HCT116 (cell line): ENCODE measurements at regions not wholly inside any gene's neighbourhood (a gene's known extent, or its start where the extent isn't known, plus 50 kb on each side); places are given as distances from the start of the nearest gene placed in this dataset.

Source experiments
- CBX3 ChIP-seq: IDR thresholded peaks from 2 replicates; pipeline ENCODE4 v1.6.1; 2012; ENCODE audit warnings: low read depth
- CTCF ChIP-seq, 3 experiments: fragments of 200-600 bp in 1 of 3; sonication (generic) in 1 of 3; IDR thresholded peaks in 2 of 3; conservative IDR thresholded peaks in 1 of 3; 2 replicates each; pipeline ENCODE4 v1.5.1; 2012 to 2017; ENCODE audit warnings: low read depth in 2 of 3, low read length in 2 of 3, antibody characterized with exemption in 1 of 3, borderline replicate concordance in 1 of 3, control low read depth in 1 of 3, mild to moderate bottlenecking in 1 of 3, mixed read lengths in 1 of 3, mixed run types in 1 of 3, moderate library complexity in 1 of 3; ENCODE audit not compliant: insufficient read depth in 1 of 3
- EGR1 ChIP-seq: IDR thresholded peaks from 2 replicates; pipeline ENCODE4 v1.6.1; 2012; ENCODE audit warnings: low read depth
- EZH2 ChIP-seq: fragments of 200-600 bp; sonication (generic); IDR thresholded peaks from 2 replicates; pipeline ENCODE4 v1.6.1; 2017; ENCODE audit warnings: antibody characterized with exemption, mixed run types
- FOSL1 ChIP-seq: IDR thresholded peaks from 2 replicates; pipeline ENCODE4 v1.6.1; 2012; ENCODE audit warnings: low read depth
- POLR2A ChIP-seq: IDR thresholded peaks from 2 replicates; pipeline ENCODE4 v1.7.0; 2011; ENCODE audit warnings: borderline replicate concordance; ENCODE audit not compliant: insufficient read depth, insufficient read length; ENCODE audit errors: extremely low read depth
- YY1 ChIP-seq: IDR thresholded peaks from 2 replicates; pipeline ENCODE4 v1.6.1; 2011; ENCODE audit warnings: low read length, low read depth, moderate library complexity, mild to moderate bottlenecking; ENCODE audit not compliant: insufficient replicate concordance; ENCODE audit errors: extremely low read depth

DNA sequence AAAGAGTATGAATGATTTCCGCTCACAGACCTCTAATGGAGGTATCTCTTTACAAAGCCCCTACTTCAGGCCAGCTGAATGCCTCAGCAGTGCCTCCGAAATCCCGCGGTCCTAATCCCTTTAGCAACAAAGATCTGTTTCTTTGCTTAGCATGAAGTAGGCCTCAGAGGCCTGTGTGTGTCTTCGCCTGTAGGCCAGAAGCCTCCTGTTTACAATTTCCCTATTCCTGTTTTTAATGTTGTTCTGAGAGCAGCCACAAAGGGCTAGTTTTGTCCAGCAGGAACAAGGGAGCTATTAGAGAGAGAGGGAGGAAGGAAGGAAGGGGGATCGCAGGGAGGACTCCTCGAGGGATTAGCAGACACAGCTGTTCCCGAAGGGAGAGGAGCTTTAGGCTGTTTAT, 166.4 kb upstream of the SPRY4 start:
- no peak for TF ChIP-seq CTCF (IDR thresholded peaks at IDR 0.05 in 2 of 3, conservative IDR thresholded peaks at IDR 0.05 in 1 of 3; ENCODE audit: borderline replicate concordance in 1 of 3, insufficient read depth in 1 of 3, low read depth in 2 of 3, low read length in 2 of 3)
- no peak for TF ChIP-seq EZH2
- no peak for TF ChIP-seq CBX3
- TF ChIP-seq EGR1 = no peak
- no peak for TF ChIP-seq POLR2A
- TF ChIP-seq YY1 = no peak
- no peak for TF ChIP-seq FOSL1
